ENCODE measurements at regions not wholly inside any gene's neighbourhood (a gene's known extent, or its start where the extent isn't known, plus 50 kb on each side); places are given as distances from the start of the nearest gene placed in this dataset.
A peak's percentile ranks its signal among the peaks of the same experiment; 100 is the strongest.

GRCh38 chr1:112114540-112114939 lies 125.1 kb upstream of the KCND3 start:
- H3K27me3 Mint-ChIP-seq (ENCODE audit: insufficient read depth, low read depth, poor library complexity): peaks cover 2% of the 10 kb centered on the region

GRCh38 chr1:112126598-112126997 lies 137.1 kb upstream of the KCND3 start:
- ATAC-seq (no peak), DNase-seq (ENCODE audit: low spot score) (no peak)
- Histone ChIP-seq H3K27ac (ENCODE audit: low read depth) (no peak overlapping the region), H3K27me3 (ENCODE audit: insufficient read depth) (no peaks in the 10 kb centered on the region), H3K4me3 (no peak overlapping the region), H3K9me2 (ENCODE audit: insufficient read depth) (peaks cover 4% of the 10 kb centered on the region; the same call in 1 of the 2 replicates), H4K20me1 (replicated peaks; ENCODE audit: insufficient read depth) (no peaks in the 10 kb centered on the region), H3K4me1 (ENCODE audit: insufficient read depth) (no peaks in the 10 kb centered on the region), H2AFZ (no peak overlapping the region), H3K36me3 (ENCODE audit: insufficient read depth) (no peaks in the 10 kb centered on the region), H3F3A (replicated peaks; ENCODE audit: low read depth) (no peaks in the 10 kb centered on the region), H3K4me2 (no peak overlapping the region), H3K79me2 (replicated peaks; ENCODE audit: insufficient read depth) (no peaks in the 10 kb centered on the region)
- H3K4me1 Mint-ChIP-seq: no peaks in the 10 kb centered on the region
- H3K27ac Mint-ChIP-seq: no peak overlapping the region
- no peak overlapping the region for H3K4me3 Mint-ChIP-seq
- H3K27me3 Mint-ChIP-seq (ENCODE audit: insufficient read depth, low read depth, poor library complexity): no peaks in the 10 kb centered on the region
- H3K9me3 Mint-ChIP-seq: no peaks in the 10 kb centered on the region
- no peaks in the 10 kb centered on the region for H3K36me3 Mint-ChIP-seq (ENCODE audit: low read depth)
- TF ChIP-seq CREB1 (CRISPR knock-in tag; IDR thresholded peaks at IDR 0.05; ENCODE audit: low read depth) (no peak), POLR2AphosphoS5 (IDR thresholded peaks at IDR 0.05; ENCODE audit: low read depth) (no peak), STAT1 (IDR thresholded peaks at IDR 0.05; ENCODE audit: unreplicated experiment) (no peak), NANOG (IDR thresholded peaks at IDR 0.05; ENCODE audit: borderline replicate concordance) (no peak), ZNF114 (CRISPR knock-in tag; IDR thresholded peaks at IDR 0.05) (no peak), JUNB (IDR thresholded peaks at IDR 0.05; ENCODE audit: unreplicated experiment) (no peak), CTCF (conservative IDR thresholded peaks at IDR 0.05; ENCODE audit: low read depth in 2 of 2) (no peak), ETS1 (IDR thresholded peaks at IDR 0.05) (no peak)

More at GRCh38 chr1:112114540-112114939, 125.1 kb upstream of the KCND3 start:
- no peak overlapping the region for H3K4me3 Mint-ChIP-seq
- Histone ChIP-seq H3K4me2 (no peak overlapping the region), H3K9me2 (ENCODE audit: insufficient read depth) (no peaks in the 10 kb centered on the region), H2AFZ (no peak overlapping the region), H4K20me1 (replicated peaks; ENCODE audit: insufficient read depth) (no peaks in the 10 kb centered on the region), H3K79me2 (replicated peaks; ENCODE audit: insufficient read depth) (no peaks in the 10 kb centered on the region), H3K4me1 (ENCODE audit: insufficient read depth) (no peaks in the 10 kb centered on the region), H3K36me3 (ENCODE audit: insufficient read depth) (no peaks in the 10 kb centered on the region), H3F3A (replicated peaks; ENCODE audit: low read depth) (no peaks in the 10 kb centered on the region), H3K4me3 (no peak overlapping the region), H3K27me3 (ENCODE audit: insufficient read depth) (no peaks in the 10 kb centered on the region), H3K27ac (ENCODE audit: low read depth) (no peak overlapping the region)
- peak; percentile 13 for DNase-seq (ENCODE audit: low spot score)
- H3K36me3 Mint-ChIP-seq (ENCODE audit: low read depth): no peaks in the 10 kb centered on the region
- H3K4me1 Mint-ChIP-seq: no peaks in the 10 kb centered on the region
- H3K27ac Mint-ChIP-seq: peak overlapping the region; percentile 34; the same call in 1 of the 2 replicates
- TF ChIP-seq STAT1 (IDR thresholded peaks at IDR 0.05; ENCODE audit: unreplicated experiment) (no peak), CTCF (conservative IDR thresholded peaks at IDR 0.05; ENCODE audit: low read depth in 2 of 2) (peak in 1 of 2 experiments; percentile 18; a peak in 2 of 4 replicates)
- no peaks in the 10 kb centered on the region for H3K9me3 Mint-ChIP-seq
- ATAC-seq: peak; percentile 39; the same call in 2 of the 3 replicates
